Skeletal muscle satellite cell (primary cell): ENCODE measurements at regions not wholly inside any gene's neighbourhood (a gene's known extent, or its start where the extent isn't known, plus 50 kb on each side); places are given as distances from the start of the nearest gene placed in this dataset.

Experiments
- H3K27me3 ChIP-seq: 2 replicates; pipeline ENCODE4 v1.7.0; 2013; ENCODE audit warnings: low read length; ENCODE audit not compliant: control insufficient read depth, insufficient read depth
- H3K36me3 ChIP-seq: 2 replicates; pipeline ENCODE4 v1.7.0; 2013; ENCODE audit warnings: mild to moderate bottlenecking, control low read depth, low read length; ENCODE audit not compliant: insufficient read depth
- H3K4me1 ChIP-seq: 2 replicates; pipeline ENCODE4 v1.7.0; 2013; ENCODE audit warnings: low read length; ENCODE audit not compliant: control insufficient read depth, insufficient read depth
- H3K4me2 ChIP-seq: 2 replicates; pipeline ENCODE4 v1.7.0; 2013; ENCODE audit warnings: mild to moderate bottlenecking, low read length
- H3K4me3 ChIP-seq: 2 replicates; pipeline ENCODE4 v1.7.0; 2013; ENCODE audit warnings: low read length
- H3K9ac ChIP-seq: 2 replicates; pipeline ENCODE4 v1.7.0; 2013; ENCODE audit warnings: mild to moderate bottlenecking, low read depth, low read length, moderate library complexity
- H3K9me3 ChIP-seq: replicated peaks from 2 replicates; pipeline ENCODE4 v1.7.0; 2013; ENCODE audit warnings: mild to moderate bottlenecking, control low read depth, low read length

DNA sequence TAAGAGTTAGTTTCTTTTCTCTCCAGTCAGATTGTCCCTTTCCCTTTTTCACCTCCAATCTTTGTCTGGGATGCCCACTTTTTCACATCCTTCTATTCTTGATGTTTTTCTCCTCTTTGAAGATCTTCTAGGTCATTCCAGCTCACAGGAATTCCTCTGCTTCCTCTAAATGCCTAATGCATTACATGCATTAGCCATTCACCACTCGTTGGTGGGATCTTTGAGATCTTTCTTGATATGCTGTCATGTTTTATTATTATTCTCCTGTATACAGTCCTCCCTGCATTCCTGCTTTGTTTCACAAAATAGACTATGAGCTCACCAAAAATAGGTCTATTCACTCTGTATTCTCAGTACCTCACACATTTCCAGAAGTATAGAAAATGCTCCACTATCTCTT is 129.0 kb downstream of the LYPLAL1 start:
- no peak overlapping the region for H3K9ac ChIP-seq
- no peaks in the 10 kb centered on the region for H3K9me3 ChIP-seq
- no peak overlapping the region for H3K4me3 ChIP-seq
- peaks cover 20% of the 10 kb centered on the region for H3K4me1 ChIP-seq
- no peak overlapping the region for H3K4me2 ChIP-seq
- H3K27me3 ChIP-seq = no peaks in the 10 kb centered on the region
- no peaks in the 10 kb centered on the region for H3K36me3 ChIP-seq

DNA sequence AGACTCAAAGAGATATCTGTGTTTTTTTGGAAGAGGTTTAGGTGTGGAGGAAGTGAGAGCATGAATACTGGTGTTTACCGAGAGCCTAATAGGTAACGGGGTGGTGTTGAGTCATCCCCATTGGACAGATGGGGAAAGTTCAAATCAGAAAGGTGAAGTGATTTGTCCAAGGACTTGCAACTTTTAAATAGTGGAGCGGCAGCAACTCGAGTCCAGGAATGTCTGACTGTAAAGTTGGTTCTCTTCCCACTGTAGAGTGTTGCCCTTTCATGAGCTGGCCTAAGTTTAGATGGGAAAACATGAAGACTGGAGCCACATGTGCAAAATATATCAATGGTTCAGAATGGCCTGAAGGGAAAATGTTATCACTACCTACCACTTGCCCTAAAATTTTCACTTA is 125.7 kb downstream of the LYPLAL1 start:
- Histone ChIP-seq H3K4me3 (no peak overlapping the region), H3K4me1 (peaks cover 30% of the 10 kb centered on the region), H3K9ac (no peak overlapping the region), H3K27me3 (no peaks in the 10 kb centered on the region), H3K4me2 (no peak overlapping the region), H3K36me3 (no peaks in the 10 kb centered on the region), H3K9me3 (no peaks in the 10 kb centered on the region)

DNA sequence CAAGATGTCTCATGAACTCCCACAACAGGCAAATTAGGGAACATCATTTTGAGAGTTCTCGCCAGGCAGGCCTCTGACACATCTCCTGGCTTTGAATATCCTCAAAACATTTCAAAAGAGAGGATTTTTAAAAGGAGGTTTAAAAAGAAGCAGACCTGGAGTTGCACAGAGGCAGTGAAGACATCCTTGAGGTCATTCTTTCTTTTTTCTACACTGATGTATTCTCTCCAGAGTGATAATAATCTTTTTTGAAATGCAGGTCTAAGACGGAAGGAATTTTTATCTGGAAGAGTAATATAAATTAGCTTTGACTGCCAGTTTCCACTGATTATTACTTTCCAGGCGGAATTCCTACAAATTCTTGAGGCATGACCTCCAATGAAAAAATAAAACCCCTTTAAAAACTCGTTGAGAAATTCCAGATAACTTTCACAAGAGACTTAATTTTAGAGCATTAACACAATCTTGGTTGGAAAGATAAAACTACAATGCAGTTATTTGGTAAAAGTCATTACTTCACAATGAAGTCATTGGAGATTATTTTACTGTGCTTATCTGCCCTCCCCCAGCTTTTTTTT is 125.0 kb downstream of the LYPLAL1 start:
- no peak overlapping the region for H3K9ac ChIP-seq
- H3K9me3 ChIP-seq = no peaks in the 10 kb centered on the region

DNA sequence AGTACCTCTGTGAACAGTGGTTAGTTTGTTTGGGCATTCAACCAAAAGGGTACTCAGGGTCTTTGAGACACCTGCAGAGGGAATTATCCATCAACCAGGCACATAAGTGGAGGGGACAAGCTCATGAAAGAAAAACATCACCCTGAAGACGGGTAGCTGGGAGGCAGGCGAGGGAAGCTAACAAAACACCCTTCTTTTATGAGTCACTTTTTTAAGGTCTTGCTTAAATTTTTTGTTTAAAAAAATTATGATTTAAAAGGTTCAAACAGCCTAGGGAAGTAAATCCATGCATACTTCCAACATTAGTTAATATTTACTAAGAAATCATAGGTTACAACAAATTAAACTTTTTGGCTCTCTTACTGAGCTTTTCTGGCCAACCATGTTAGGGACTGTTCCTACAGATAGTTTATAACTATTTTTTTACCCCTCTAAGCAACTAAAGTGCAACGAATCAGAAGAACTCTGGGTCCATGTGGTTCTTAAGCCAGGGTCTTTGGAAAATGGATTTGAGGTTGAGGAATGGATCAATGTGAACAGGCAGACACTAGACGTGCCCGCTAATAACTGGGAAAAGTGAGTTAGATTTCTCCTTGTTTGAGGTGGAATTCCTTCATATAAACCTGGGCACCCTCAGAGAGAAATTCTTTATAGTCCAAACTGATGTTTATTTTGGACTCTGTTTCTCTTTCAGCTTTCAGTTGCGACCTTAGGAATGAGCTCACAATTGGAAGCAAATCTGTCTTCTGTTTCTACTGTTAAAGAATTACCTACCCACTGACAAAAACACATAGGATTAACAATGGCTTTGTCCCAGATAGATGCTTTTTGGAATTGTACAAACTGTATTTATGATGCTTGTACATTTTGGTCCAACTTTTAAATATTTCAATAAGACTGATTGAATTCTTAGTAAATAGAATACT is 123.0 kb downstream of the LYPLAL1 start:
- H3K9me3 ChIP-seq = no peaks in the 10 kb centered on the region
- no peaks in the 10 kb centered on the region for H3K27me3 ChIP-seq
- no peak overlapping the region for H3K4me3 ChIP-seq
- H3K36me3 ChIP-seq = no peaks in the 10 kb centered on the region
- H3K4me2 ChIP-seq = peak overlapping the region; percentile 33
- peaks cover 21% of the 10 kb centered on the region for H3K4me1 ChIP-seq
- H3K9ac ChIP-seq = no peak overlapping the region

More for the DNA sequence above, 125.0 kb downstream of the LYPLAL1 start:
- H3K27me3 ChIP-seq = no peaks in the 10 kb centered on the region
- no peaks in the 10 kb centered on the region for H3K36me3 ChIP-seq
- no peak overlapping the region for H3K4me2 ChIP-seq
- no peak overlapping the region for H3K4me3 ChIP-seq
- peaks cover 22% of the 10 kb centered on the region for H3K4me1 ChIP-seq

DNA sequence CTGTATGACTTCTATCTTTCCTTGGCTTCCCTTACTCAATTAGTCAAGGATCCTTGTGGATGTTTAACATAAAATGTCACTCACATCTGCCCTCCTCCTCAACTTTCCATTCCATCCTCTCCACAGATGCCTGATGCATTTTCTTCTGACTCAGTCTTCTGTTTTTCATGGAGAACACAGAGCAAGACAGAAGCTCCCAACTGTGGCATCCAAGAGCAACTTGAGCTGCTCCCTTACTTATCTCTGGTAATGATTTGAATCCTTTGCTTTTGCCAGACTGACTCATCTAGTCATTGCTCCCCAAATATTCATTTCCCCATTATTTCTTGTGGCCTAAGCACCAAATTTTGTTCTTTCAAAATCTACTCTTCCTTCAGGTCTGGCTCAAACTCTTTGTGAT is 120.6 kb downstream of the LYPLAL1 start:
- Histone ChIP-seq H3K36me3 (no peaks in the 10 kb centered on the region), H3K4me1 (peaks cover 21% of the 10 kb centered on the region), H3K9me3 (no peaks in the 10 kb centered on the region), H3K4me3 (no peak overlapping the region), H3K4me2 (no peak overlapping the region), H3K9ac (no peak overlapping the region), H3K27me3 (no peaks in the 10 kb centered on the region)

DNA sequence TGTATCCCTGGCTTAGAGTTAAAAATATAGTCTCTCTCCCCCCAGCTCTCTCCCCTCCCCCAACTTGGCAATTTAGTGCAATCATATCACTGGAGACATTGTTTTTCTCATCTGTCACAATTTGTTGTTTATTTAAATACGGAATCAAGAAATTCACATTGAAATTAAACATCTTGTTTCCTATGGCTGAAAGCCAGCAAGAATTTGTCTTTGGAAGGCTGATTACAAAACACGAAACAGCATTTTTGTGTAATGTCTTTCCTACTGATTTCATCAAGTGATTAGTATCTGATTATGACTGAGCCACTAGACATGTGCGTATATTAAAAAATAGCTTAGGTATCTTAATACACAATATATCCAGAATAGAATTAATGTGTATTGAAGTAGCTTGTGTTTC is 119.7 kb downstream of the LYPLAL1 start:
- no peaks in the 10 kb centered on the region for H3K36me3 ChIP-seq
- peaks cover 21% of the 10 kb centered on the region for H3K4me1 ChIP-seq
- no peak overlapping the region for H3K4me3 ChIP-seq
- no peak overlapping the region for H3K9ac ChIP-seq
- no peaks in the 10 kb centered on the region for H3K9me3 ChIP-seq
- H3K4me2 ChIP-seq = no peak overlapping the region
- H3K27me3 ChIP-seq = no peaks in the 10 kb centered on the region

DNA sequence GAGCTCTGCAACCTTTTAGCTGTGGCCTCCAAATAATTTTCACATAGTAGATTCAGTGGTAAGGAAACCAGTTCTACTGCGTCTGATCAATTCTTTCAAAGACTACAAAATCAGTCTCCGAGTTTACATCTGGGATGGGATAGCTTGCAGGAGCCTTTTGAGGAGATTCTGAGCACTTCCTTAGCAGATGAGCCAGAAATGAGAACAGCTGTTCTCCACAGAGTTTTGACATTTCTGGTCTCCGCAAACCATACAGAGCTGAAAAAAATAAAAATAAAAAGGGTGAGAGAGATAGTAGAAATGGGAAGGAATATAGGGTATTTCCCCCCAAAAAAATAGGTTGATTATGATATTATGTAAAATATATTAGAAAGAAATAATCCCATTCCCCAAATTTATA is 119.3 kb downstream of the LYPLAL1 start:
- H3K4me2 ChIP-seq = no peak overlapping the region
- H3K36me3 ChIP-seq = no peaks in the 10 kb centered on the region
- H3K27me3 ChIP-seq = no peaks in the 10 kb centered on the region
- H3K9ac ChIP-seq = no peak overlapping the region
- H3K4me3 ChIP-seq = no peak overlapping the region
- no peaks in the 10 kb centered on the region for H3K9me3 ChIP-seq
- peaks cover 20% of the 10 kb centered on the region for H3K4me1 ChIP-seq

DNA sequence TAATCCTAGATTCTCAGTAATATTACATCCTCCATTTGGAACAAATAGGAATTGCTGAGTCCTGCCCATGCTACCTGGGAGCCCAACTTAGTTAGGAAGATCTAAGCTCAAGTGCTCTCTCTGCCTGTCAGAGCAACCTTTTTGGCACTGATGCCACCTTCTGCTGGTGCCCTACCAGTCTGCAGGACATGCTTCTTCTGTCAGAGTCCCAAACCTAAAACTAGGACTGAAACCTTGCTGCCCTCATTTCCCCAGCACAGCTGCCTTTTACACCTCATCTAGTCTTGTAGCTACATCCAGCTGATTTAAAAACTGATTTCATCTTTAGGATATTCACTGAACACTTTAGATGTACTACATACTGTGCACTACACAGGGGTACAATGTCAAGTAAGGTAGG is 118.7 kb downstream of the LYPLAL1 start:
- H3K4me2 ChIP-seq = no peak overlapping the region
- H3K36me3 ChIP-seq = no peaks in the 10 kb centered on the region
- H3K4me3 ChIP-seq = no peak overlapping the region
- H3K9ac ChIP-seq = no peak overlapping the region
- peaks cover 14% of the 10 kb centered on the region for H3K4me1 ChIP-seq
- H3K27me3 ChIP-seq = no peaks in the 10 kb centered on the region
- no peaks in the 10 kb centered on the region for H3K9me3 ChIP-seq

DNA sequence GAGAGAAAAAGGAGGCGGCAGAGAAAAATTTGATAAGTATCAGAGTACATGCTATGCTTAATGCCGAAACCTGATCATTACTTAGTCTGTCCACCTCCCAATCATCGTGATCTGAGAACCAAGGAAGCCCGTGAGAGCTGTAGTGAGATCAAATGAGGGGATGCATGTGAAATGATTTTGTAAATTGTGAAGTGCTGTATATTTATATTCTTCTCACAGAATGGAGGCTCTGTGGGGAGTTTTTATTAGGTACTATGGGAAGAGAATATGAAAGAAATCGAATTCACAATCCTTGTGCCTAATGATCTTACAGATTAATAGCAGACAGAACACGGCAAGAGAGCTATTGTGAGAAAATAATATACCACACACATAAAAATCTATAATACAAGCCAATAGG is 115.5 kb downstream of the LYPLAL1 start:
- H3K4me1 ChIP-seq = no peaks in the 10 kb centered on the region
- no peak overlapping the region for H3K9ac ChIP-seq
- no peaks in the 10 kb centered on the region for H3K27me3 ChIP-seq
- no peaks in the 10 kb centered on the region for H3K36me3 ChIP-seq
- H3K4me3 ChIP-seq = no peak overlapping the region
- H3K4me2 ChIP-seq = no peak overlapping the region
- no peaks in the 10 kb centered on the region for H3K9me3 ChIP-seq

DNA sequence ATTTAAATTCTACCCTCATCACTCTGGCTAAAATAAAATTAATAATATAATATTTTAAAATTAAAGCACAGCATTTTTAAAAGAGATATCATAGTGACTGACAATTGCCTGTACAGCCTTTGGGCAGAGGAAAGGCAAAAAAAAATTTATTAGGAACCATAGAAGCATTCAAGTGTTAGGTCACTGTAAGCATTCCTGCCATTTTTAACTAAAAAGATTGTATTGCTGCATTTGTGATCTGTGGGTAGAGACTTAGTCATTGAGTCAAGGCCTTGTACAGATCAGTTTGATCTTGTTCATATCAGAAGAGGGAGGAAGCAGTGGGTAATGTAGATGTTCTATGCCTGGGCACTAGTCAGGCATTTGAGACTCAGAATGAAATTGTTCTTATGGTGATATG is 109.9 kb downstream of the LYPLAL1 start:
- H3K36me3 ChIP-seq = no peaks in the 10 kb centered on the region
- H3K4me3 ChIP-seq = no peak overlapping the region
- no peaks in the 10 kb centered on the region for H3K27me3 ChIP-seq
- H3K9me3 ChIP-seq = no peaks in the 10 kb centered on the region
- H3K4me2 ChIP-seq = no peak overlapping the region
- no peak overlapping the region for H3K9ac ChIP-seq
- peaks cover 8% of the 10 kb centered on the region for H3K4me1 ChIP-seq

DNA sequence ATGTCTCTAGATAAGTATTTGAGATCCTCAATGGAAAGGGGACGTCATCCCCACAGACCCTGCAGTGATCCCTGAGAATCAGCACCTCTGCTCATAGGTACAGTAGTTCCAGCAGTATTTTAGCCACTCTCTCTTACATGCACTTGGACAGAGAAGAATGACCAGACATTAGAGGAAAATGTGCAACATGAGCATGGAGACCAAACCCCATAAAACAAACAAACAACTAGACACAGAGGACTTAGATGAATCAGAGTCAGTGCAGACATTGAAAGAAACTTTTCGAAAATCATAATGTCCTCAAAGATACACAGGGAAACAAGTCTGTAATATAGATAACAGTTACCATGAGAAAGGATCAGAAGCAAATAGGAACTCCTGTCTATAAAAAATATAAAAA is 108.2 kb downstream of the LYPLAL1 start:
- Histone ChIP-seq H3K9me3 (no peaks in the 10 kb centered on the region), H3K4me1 (peaks cover 8% of the 10 kb centered on the region), H3K36me3 (no peaks in the 10 kb centered on the region), H3K4me3 (no peak overlapping the region), H3K4me2 (no peak overlapping the region), H3K9ac (no peak overlapping the region), H3K27me3 (no peaks in the 10 kb centered on the region)
